RWPE1 (cell line): ENCODE measurements at regions not wholly inside any gene's neighbourhood (a gene's known extent, or its start where the extent isn't known, plus 50 kb on each side); places are given as distances from the start of the nearest gene placed in this dataset.
"Not testable (repeated sequence)": the region's sequence is repeated elsewhere in the genome, so short reads cannot be mapped to it uniquely, and the experiment has no call there.

Experiments used
- CTCF ChIA-PET: fragments of 350-600 bp; sonication (Branson Sonifier 250); formaldehyde crosslinking; extraction: SDS; loops from one replicate; lab custom pipeline; 2021; lab: Yijun Ruan, JAX
- POLR2A ChIA-PET: fragments of 400-600 bp; formaldehyde crosslinking; extraction: SDS; loops from one replicate; lab custom pipeline; 2020; ENCODE audit warnings: antibody characterized with exemption; ENCODE audit not compliant: low non-redundant PET; lab: Yijun Ruan, JAX
- DNase-seq: peaks from one replicate; pipeline ENCODE4 v3.0.0; 2012; ENCODE audit warnings: low spot score
- H3K27ac ChIP-seq: fragments of 450-650 bp; 2 replicates; pipeline ENCODE4 v1.5.1; 2017

DNA sequence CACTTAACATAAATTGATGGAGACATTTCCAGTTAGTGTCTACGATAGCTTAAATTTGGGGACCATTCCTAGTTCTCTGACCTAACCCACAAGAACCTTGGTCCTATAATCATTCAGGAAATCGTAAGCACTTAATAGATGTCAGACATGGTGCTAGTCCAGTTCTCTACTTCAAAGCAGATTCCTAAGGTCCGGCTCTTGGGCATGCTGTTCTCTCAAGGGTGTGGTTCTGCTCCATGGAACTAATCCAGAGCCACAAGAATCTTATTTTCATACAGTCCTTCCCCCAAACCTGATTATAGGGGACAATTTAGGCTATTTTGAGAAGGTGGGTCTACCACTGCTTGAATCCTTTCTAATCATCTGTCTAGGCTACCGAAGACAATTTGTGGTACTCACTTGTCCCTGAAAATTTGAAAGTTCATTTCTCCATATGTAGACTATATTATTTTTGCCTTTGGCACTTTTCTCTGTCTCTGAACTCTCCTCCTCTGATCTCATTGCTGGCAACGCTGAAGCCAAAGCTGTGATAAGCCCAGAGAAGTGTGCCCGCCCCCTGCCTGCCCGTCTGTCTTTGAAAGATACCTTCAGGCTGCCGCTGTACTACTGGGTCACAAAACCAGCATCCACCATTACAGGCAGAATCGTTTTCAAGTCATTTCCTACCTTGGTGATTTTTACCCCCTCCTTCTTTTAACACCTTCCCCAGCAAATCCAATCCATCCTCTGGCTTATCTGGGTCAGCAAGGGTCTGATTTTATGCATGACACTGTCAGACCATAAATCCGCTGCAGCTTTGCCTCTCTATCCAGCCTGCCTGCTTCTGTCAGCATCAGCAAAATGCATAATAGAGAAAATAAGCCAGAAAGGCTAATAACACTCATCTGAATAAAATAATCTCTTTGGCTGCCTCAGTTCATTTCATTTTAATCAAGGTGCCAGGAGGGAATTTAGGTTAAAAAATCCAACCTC, 132.8 kb downstream of the SRGAP2 start:
- DNase-seq, POLR2A ChIA-PET, H3K27ac ChIP-seq, CTCF ChIA-PET: not testable (repeated sequence)

DNA sequence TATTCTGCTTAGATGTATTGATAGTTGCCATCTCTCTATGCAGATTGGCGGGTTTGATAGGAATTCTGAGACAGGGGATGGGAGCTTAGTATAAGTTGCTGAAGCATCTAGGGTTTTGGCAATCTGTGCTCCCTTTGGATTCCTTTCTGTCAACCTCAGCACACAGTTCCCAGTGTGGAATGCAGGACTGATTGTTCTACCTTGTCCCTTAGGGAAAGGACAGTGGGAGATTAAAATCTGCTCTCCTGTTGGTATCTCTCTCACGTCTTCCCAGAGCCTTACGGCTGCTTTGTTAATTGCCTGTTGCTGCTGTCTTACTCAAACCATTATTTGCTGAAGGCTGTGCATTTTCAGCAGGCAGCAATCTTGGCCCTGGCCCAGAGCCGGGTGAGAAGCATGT, 133.3 kb upstream of the IKBKE start:
- not testable (repeated sequence) for H3K27ac ChIP-seq

DNA sequence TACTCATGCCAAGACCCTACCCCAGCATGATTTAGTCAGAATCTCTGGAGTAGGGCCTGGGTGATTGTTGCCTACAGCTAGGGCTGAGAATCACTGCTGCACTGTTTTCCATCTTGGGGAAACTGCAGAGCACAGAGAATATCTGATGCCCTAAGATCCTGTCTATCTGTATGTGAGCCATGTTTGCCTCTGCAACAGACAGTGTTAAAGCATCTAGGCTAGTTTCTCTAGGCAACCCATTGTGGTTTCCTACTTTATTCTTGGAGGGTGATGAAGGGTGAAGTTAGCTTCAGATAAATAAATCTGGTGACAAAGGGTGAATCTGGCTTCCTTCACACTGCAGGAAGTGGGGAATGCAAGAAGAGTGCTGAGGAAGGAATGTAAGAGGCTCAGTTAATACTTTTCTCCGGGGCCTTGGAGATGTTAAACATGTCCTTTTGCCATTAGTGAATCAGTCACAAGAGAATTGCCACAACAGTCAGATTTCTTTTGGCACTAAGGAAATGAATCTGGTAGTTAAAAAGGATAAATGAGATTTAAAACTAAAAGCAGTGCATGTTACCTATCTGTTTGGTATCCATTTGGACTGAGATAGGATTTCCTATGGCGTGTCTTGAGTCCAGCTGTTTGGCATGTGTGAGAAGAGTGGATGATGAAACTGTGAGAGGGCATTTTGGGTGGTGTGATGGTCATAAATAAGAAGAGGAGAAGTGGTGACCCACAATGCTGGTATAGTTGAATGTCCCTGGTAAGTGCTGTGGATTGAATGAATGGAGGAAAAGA, 119.6 kb upstream of the IKBKE start:
- POLR2A ChIA-PET, H3K27ac ChIP-seq, DNase-seq, CTCF ChIA-PET: not testable (repeated sequence)

More for the DNA sequence above, 133.3 kb upstream of the IKBKE start:
- DNase-seq, CTCF ChIA-PET, POLR2A ChIA-PET: not testable (repeated sequence)

DNA sequence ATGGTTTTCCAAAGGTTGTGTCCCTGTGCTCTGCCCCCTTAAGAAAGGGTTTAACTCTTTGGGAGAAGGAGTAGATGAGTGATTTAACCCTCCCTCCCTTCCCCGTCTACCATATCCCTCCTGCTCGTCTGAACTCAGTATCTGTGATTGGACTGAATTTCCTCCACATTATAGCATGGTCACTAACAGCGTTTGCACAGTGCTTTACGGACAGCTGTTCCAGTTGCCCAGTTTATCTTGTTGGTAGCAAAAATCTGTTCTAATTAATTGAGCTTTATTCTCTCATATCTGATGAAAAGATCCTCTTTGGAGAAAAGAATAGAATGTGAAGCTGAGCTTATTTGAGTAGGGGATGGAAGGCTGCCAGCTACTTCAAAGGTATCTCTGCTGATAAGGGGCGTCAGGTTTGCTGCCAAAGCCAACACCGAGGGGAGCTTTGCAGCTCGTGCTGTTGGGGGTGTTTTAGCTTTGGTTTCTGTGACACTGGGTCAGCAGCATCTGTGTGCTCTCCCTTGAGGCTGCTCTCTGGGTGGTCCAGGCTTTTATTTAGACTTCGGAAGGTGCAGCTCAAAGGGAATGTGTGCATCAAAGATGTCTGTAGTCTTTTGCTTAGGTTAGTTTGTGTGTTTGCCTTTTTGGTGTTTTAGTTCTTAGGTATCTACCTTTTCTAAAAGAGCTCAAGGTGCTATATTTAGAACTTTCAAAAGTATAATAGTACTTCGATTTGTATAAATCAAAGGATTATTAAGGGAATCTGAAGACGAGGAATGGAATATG, 118.8 kb upstream of the IKBKE start:
- DNase-seq, H3K27ac ChIP-seq, CTCF ChIA-PET, POLR2A ChIA-PET: not testable (repeated sequence)

DNA sequence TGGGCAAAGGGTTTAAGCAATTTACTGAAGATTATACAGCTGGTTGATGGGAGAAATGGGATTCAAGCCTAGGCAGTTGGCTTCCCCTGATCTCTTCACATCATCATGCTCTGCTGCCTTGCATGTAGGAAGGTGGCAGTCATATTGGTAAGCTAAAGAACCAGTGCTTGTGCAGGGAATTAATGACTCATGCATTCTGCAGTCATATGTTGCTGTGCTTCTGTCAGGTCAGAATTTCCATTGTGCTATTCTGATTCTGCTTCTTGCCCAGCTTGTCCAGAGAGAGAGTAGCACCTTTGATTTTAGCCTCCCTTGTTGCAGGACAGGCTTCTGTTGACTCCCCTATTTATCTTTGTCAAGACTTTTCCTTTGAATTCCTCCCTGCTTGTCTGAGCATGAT, 114.0 kb upstream of the IKBKE start:
- POLR2A ChIA-PET, DNase-seq, H3K27ac ChIP-seq, CTCF ChIA-PET: not testable (repeated sequence)

DNA sequence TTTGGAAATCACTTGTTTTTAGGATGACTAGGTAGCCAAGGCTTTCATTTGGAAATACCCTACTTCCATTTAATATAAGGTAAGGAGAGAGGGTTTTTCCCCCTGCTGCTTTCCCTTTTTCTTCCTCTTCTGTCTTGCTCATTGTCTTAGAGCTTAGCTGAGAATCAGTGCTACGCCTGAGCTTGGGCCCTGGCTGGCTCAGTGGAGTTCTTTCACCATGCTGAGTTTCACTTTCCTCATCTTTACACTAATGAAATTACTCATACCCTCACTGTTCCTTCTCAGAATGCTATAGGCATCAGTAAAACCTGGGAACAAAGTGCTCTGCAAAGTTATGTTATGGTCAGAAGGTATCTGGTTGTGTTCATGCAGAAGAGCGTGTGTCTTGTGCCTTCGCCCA, 112.3 kb upstream of the IKBKE start:
- POLR2A ChIA-PET, H3K27ac ChIP-seq, DNase-seq, CTCF ChIA-PET: not testable (repeated sequence)

DNA sequence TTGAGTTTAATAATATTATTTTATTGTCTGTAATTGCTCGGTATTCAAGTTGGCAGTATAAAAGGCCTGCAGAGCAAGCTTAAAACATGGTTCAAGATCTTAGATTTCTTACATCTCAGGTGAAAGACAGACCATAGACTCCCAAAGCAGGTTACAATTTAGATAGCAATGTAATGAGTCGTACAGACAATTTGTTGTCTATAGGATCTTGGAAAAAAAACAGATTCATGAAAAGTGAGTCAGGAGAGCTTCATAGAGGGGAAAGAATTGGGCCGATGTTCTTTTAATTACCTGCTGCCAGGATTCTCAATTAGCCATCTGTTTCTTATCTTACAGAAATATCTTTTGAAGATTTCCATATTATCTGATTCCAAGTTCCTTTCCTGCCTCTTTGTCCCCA, 111.5 kb upstream of the IKBKE start:
- H3K27ac ChIP-seq, CTCF ChIA-PET, POLR2A ChIA-PET, DNase-seq: not testable (repeated sequence)

DNA sequence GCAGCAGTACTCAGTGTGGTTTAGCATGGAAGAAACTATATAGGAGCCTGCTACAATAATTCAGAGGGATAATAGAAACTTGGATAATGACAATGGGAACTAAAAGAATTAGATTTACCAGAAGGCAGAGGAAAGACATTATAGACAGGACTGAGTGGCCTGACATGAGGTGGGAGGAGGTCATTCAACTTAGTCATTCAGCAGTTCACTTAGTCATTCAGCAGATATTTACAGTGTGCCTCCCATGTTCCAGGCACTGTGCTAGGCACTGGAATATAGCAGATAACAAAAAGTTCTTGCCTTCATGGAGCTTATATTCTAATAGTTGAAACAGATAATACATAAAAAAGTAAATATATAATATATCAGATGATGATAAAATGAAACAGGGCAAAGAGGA, 110.9 kb upstream of the IKBKE start:
- POLR2A ChIA-PET, CTCF ChIA-PET, DNase-seq, H3K27ac ChIP-seq: not testable (repeated sequence)

DNA sequence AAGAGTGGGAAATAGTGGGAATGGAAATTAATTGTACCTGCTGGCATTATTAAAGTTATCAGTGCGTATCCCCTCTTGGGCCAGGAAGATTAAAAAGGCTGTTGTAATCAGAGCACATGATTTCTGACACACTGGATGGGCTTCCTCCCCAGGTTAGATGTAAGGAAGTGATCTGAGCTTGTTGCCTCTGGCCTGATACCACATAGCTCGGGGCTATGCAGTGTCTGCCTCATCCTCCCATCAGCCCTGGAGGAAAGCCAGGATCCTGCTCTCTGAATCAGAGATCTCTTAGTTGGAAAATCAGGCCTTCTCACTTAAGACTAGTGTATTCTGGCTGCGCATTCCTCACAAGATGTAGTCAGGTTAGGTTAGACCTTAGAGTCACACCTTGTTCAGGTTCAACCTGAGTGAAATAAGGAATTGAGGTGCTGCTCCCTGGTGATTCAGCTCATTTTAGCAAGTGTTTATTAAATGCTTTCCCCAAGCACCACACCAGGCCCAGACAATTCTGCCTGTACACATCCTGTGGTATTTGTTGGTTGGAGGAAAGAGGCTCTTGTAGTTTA, 108.2 kb upstream of the IKBKE start:
- CTCF ChIA-PET, POLR2A ChIA-PET, DNase-seq, H3K27ac ChIP-seq: not testable (repeated sequence)

DNA sequence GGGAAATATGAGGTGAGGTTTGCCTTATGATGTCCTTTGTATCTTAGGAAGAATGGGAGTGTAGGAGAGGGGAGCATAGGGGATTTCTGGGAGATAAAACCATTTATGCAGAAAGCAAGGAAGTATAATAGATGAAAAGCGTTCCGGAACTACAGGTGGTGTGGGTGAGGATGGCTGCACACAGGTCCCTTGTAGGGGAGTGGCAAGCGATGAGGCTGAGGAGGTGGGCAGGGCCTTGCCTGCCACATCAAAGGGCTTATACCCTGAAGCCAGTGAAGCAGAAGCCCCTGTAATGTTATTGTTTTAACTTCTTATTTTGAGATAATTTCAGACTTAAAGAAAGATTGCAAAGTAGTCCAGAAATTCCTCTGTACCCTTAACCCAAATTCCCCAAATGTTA, 107.3 kb upstream of the IKBKE start:
- CTCF ChIA-PET, H3K27ac ChIP-seq, POLR2A ChIA-PET, DNase-seq: not testable (repeated sequence)

DNA sequence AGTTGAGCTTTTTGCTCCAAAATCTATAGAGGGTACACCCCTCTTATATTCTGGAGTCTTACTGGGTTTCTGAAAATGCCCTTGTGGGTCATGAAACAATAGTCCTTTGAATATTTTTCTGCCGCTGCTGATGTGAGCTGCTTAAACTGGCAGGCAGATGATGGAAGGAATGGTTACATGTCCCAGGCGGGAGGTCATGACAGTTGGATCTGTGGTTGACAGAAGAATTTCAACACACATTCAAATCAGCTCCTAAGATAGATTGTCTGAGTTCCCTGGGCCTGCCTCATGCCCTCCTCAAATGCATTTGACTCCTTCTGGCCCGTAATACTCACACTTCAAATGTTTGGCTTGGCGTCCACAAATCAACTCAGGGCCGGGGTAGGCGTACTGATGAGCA, 105.0 kb upstream of the IKBKE start:
- H3K27ac ChIP-seq, POLR2A ChIA-PET, DNase-seq, CTCF ChIA-PET: not testable (repeated sequence)

DNA sequence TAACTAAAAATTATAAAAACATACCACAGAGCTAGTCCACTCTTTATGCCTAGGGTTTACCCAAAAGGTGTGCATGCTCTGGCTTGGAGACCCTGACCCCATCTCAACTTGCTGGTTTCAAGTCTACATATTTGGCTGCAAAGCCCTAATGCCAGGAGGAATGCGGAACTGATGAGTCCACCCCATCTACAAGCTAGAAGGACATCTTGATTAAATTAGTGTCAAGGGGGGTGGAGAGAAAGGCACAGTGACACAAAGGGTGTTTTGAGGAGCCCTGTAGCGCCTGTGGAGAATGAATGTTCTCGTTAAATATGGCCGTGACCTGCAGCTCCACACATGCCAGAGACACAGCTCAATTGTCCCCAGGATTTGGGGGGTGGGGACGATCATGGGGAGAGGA, 104.1 kb upstream of the IKBKE start:
- POLR2A ChIA-PET, CTCF ChIA-PET, H3K27ac ChIP-seq, DNase-seq: not testable (repeated sequence)

DNA sequence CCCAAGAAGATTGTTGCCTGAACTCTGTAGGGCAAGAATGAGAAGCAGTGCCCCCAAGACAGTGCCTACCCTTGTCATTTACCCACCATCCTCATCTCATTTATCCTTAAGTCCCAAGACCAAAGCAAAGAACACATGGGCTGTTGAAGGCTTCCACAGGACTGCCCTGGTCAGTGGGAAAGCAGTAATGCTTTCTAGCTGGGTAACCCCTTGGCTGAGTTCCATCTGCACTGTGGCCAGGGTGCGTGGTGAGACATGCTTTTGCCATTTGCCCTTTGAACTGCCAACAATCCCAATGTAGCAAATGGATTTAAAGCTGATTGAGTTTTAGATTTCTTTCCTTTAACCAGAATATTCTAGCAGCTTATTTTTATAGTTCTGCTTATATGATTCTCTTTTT, 103.5 kb upstream of the IKBKE start:
- POLR2A ChIA-PET, H3K27ac ChIP-seq: not testable (repeated sequence)

DNA sequence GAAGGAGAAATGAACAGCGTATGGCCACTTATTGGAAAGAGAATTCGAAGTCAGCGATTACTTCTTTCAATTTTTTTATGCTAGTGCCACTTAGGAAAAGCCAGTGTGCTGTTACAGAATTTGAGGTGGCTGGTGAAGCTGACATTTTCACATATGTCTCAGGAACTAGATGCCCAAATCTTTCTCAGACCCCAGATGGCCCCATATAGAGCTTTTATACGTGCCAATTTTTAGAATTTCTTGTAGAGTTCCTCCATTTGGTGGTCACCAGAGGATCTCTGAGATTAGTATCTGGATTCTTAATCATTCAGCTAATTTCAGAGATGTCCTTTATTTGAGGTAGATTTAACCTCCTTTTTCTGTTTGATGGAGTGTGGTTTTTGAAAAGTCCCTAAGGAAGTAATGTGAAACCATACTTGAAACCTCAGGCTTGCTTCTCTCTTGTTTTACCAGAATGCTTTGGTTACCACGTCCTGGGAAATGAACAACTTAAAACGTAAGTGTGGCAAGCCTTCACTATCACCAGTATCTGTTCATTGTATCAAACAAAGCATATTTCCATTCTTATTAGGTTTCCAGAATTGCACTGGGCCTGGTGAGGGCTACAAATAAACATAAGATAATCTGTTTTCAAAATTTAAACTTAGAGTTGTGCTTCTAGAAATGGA, 102.2 kb upstream of the IKBKE start:
- CTCF ChIA-PET, POLR2A ChIA-PET, DNase-seq, H3K27ac ChIP-seq: not testable (repeated sequence)

More for the DNA sequence above, 103.5 kb upstream of the IKBKE start:
- DNase-seq, CTCF ChIA-PET: not testable (repeated sequence)

DNA sequence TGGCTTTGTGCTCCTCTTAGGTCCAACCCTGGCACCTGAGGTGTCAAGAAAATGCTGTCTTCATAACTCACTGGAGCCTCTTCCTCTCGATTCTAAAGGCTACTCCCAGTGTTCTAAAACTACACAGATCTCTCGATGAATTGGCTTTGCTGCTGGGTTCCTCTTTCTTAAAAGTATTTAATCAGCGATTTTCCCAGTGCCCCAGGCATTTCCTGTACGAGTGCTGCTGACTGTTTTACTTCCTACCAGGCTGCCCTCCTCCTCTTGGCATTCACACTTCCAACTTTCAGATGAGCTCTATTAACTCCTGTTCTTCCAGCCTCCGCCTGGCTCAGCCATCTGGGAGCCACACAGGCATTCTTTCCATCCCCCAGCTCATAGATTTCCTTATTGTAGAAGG, 95.6 kb upstream of the IKBKE start:
- DNase-seq, H3K27ac ChIP-seq, POLR2A ChIA-PET, CTCF ChIA-PET: not testable (repeated sequence)

DNA sequence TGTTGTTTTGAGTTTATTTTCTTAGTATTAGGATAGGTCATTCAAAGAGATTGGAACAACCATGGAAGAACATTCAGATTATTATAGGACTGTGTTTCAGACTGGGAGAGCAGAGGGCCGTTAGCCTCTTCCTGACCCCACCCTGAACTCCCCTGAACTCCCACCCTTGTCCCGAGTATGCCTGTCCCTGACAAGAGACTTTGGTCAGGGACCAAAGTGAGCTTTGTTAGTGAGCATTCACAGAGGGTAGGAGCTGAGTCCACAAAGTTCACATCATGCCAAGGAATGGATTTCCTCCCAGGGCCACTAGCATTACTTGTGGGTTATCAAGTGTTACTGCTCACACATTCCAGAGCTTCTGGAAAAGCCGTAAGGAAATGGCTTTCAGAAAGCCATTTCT, 94.7 kb upstream of the IKBKE start:
- POLR2A ChIA-PET, DNase-seq, CTCF ChIA-PET, H3K27ac ChIP-seq: not testable (repeated sequence)
